ENCODE measurements at regions not wholly inside any gene's neighbourhood (a gene's known extent, or its start where the extent isn't known, plus 50 kb on each side); places are given as distances from the start of the nearest gene placed in this dataset.

GRCh38 chr6:139940741-139941729, 566.6 kb upstream of the CITED2 start:
- TF ChIP-seq POLR2A (IDR thresholded peaks at IDR 0.05) (no peak), POLR2AphosphoS5 (IDR thresholded peaks at IDR 0.05) (no peak), CTCF (IDR thresholded peaks at IDR 0.05) (no peak)
